Endothelial cell of umbilical vein (primary cell): ENCODE measurements at regions not wholly inside any gene's neighbourhood (a gene's known extent, or its start where the extent isn't known, plus 50 kb on each side); places are given as distances from the start of the nearest gene placed in this dataset.

Experiments
- CTCF ChIP-seq, 2 donors: IDR thresholded peaks; 1 replicate in 1 of 2; 2 replicates in 1 of 2; pipeline ENCODE4 v1.5.1; 2011; ENCODE audit warnings: low read length in 2 of 2, mild to moderate bottlenecking in 2 of 2, moderate library complexity in 2 of 2, control low read depth in 1 of 2, inconsistent platforms in 1 of 2, low read depth in 1 of 2; ENCODE audit not compliant: insufficient read depth in 1 of 2; ENCODE audit errors: extremely low read depth in 1 of 2
- EZH2 ChIP-seq: IDR thresholded peaks from 2 replicates; pipeline ENCODE4 v1.6.1; 2012; ENCODE audit warnings: borderline replicate concordance, low read depth, mild to moderate bottlenecking, moderate library complexity, low read length, inconsistent platforms; ENCODE audit not compliant: severe bottlenecking
- FOS ChIP-seq: IDR thresholded peaks from 2 replicates; pipeline ENCODE4 v1.6.1; 2011; ENCODE audit warnings: mild to moderate bottlenecking, low read length, moderate library complexity, borderline replicate concordance; ENCODE audit not compliant: insufficient read depth
- GATA2 ChIP-seq: IDR thresholded peaks from 2 replicates; pipeline ENCODE4 v1.7.0; 2011; ENCODE audit warnings: low read depth, mild to moderate bottlenecking, moderate library complexity, mixed read lengths, low read length; ENCODE audit not compliant: insufficient read length, insufficient read depth
- JUN ChIP-seq: IDR thresholded peaks from 2 replicates; pipeline ENCODE4 v1.6.1; 2011; ENCODE audit warnings: borderline replicate concordance, low read depth; ENCODE audit not compliant: insufficient read length, insufficient read depth
- MAX ChIP-seq: IDR thresholded peaks from 2 replicates; pipeline ENCODE4 v1.6.1; 2011; ENCODE audit not compliant: insufficient read depth, insufficient read length
- MYC ChIP-seq: IDR thresholded peaks from one replicate; pipeline ENCODE4 v1.6.1; 2011; ENCODE audit warnings: mild to moderate bottlenecking, low read depth, low read length
- POLR2A ChIP-seq: IDR thresholded peaks from 2 replicates; pipeline ENCODE4 v1.6.1; 2012; ENCODE audit warnings: low read depth, mild to moderate bottlenecking, control low read depth, low read length
- POLR2AphosphoS5 ChIP-seq: IDR thresholded peaks from 2 replicates; pipeline ENCODE4 v1.6.1; 2012; ENCODE audit warnings: low read depth, mild to moderate bottlenecking, control low read depth, low read length, moderate library complexity; ENCODE audit not compliant: insufficient read depth

DNA sequence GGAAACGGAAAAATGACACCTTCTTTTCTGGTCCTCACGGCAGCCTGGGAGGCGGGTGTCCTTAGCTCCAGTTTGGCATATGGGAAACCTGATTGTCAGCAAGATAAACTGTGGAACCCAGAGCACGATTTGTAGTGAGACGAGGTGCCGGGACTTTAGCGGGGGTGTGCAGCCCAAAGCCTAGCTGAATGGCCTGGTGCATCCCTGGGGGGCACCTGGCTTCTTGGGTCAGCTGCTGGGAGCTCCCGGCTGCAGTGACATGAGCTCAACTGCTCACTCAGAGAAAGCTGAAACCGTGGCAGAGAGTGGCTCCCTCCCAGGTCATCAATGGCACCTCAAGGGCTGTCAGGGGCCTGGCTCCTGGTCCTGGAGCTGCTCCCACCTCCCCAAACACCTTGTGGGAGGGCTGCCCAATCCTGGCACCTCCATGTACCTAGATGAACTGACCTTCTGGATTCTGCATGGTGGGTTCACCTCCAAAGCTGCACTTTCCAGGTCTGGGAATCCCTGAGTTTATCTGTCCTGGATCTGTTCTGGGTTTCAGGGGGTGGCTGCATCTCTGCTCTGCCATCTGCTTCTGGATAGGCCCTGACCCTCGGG is 260.5 kb downstream of the MATN1 start:
- no peak for TF ChIP-seq CTCF (IDR thresholded peaks at IDR 0.05; ENCODE audit: extremely low read depth in 1 of 2, insufficient read depth in 1 of 2, low read depth in 1 of 2, low read length in 2 of 2)
- TF ChIP-seq POLR2AphosphoS5: no peak
- no peak for TF ChIP-seq POLR2A
- TF ChIP-seq EZH2: no peak
- TF ChIP-seq JUN: no peak
- no peak for TF ChIP-seq FOS
- no peak for TF ChIP-seq MAX
- no peak for TF ChIP-seq MYC
- TF ChIP-seq GATA2: no peak
